T-cell (primary cell): ENCODE measurements at regions not wholly inside any gene's neighbourhood (a gene's known extent, or its start where the extent isn't known, plus 50 kb on each side); places are given as distances from the start of the nearest gene placed in this dataset.

Experiments used
- ATAC-seq, 4 experiments: fragments of 200-7000 bp in 3 of 4; fragments of 150-1000 bp in 1 of 4; cut with Tn5 transposase; replicated peaks in 1 of 4; 1 replicate in 3 of 4; 2 replicates in 1 of 4; pipeline ENCODE4 v1.10.0; 2021; ENCODE audit warnings: moderate library complexity in 3 of 4, mild to moderate bottlenecking in 2 of 4, moderate number of reproducible peaks in 1 of 4
- CTCF ChIA-PET, 2 donors: fragments of 300-600 bp; sonication (Branson Sonifier 250); formaldehyde crosslinking; loops; one replicate each; lab custom pipeline; 2022; ENCODE audit warnings: antibody characterized with exemption in 2 of 2; lab: Charles Lee
- POLR2A ChIA-PET, 2 donors: fragments of 300-600 bp; sonication (Branson Sonifier 250); formaldehyde crosslinking; loops; one replicate each; lab custom pipeline; 2022; ENCODE audit warnings: antibody characterized with exemption in 2 of 2; lab: Charles Lee
- DNase-seq, 35 experiments: peaks; one replicate each; pipeline versions ENCODE4 v3.0.0 to v3.0.0-alpha.2; 2013 to 2023
- H3K27ac ChIP-seq: one replicate; pipeline ENCODE4 v1.5.1; 2013; ENCODE audit warnings: low read length
- H3K27me3 ChIP-seq, 2 experiments: replicated peaks in 1 of 2; 1 replicate in 1 of 2; 2 replicates in 1 of 2; pipeline versions ENCODE4 v1.6.1 to v1.7.0; 2013; ENCODE audit warnings: low read length in 1 of 2, mixed read lengths in 1 of 2; ENCODE audit not compliant: control insufficient read depth in 2 of 2, insufficient read depth in 2 of 2; ENCODE audit errors: extremely low read depth in 1 of 2
- H3K36me3 ChIP-seq, 2 donors: 1 replicate in 1 of 2; 2 replicates in 1 of 2; pipeline versions ENCODE4 v1.6.1 to v1.7.0; 2013; ENCODE audit warnings: low read length in 1 of 2; ENCODE audit not compliant: control insufficient read depth in 2 of 2, insufficient read depth in 1 of 2; ENCODE audit errors: extremely low read depth in 1 of 2
- H3K4me1 ChIP-seq, 2 experiments: 1 replicate in 1 of 2; 2 replicates in 1 of 2; pipeline versions ENCODE4 v1.6.1 to v1.7.0; 2013; ENCODE audit warnings: low read length in 2 of 2, mixed read lengths in 1 of 2; ENCODE audit not compliant: insufficient read depth in 2 of 2, control insufficient read depth in 1 of 2; ENCODE audit errors: extremely low read depth in 1 of 2
- H3K4me3 ChIP-seq, 2 donors: 1 replicate in 1 of 2; 2 replicates in 1 of 2; pipeline versions ENCODE4 v1.5.1 to v1.7.0; 2013; ENCODE audit warnings: mild to moderate bottlenecking in 2 of 2, low read length in 1 of 2, moderate library complexity in 1 of 2; ENCODE audit not compliant: control insufficient read depth in 1 of 2; ENCODE audit errors: extremely low read depth in 1 of 2
- H3K9me3 ChIP-seq: 2 replicates; pipeline ENCODE4 v1.7.0; 2013
- H3K27ac Mint-ChIP-seq, 2 donors: one replicate each; pipeline ENCODE4 v1.8.0; 2020 to 2021; ENCODE audit warnings: mild to moderate bottlenecking in 2 of 2, mixed read lengths in 2 of 2
- H3K27me3 Mint-ChIP-seq, 2 donors: one replicate each; pipeline ENCODE4 v1.8.0; 2021 to 2022; ENCODE audit warnings: mixed read lengths in 2 of 2
- H3K36me3 Mint-ChIP-seq: one replicate; pipeline ENCODE4 v1.8.0; 2021; ENCODE audit warnings: mixed read lengths
- H3K4me1 Mint-ChIP-seq, 3 donors: one replicate each; pipeline ENCODE4 v1.8.0; 2020 to 2022; ENCODE audit warnings: mixed read lengths in 3 of 3, mild to moderate bottlenecking in 1 of 3
- H3K4me3 Mint-ChIP-seq, 3 donors: one replicate each; pipeline ENCODE4 v1.8.0; 2020 to 2022; ENCODE audit warnings: mild to moderate bottlenecking in 3 of 3, mixed read lengths in 3 of 3, moderate library complexity in 3 of 3
- H3K9me3 Mint-ChIP-seq, 3 donors: one replicate each; pipeline ENCODE4 v1.8.0; 2020 to 2022; ENCODE audit warnings: mixed read lengths in 3 of 3
- WGBS: methylation state at CpG from one replicate; pipeline ENCODE4 v1.1.5; 2013; ENCODE audit warnings: missing lambda C conversion rate; ENCODE audit not compliant: insufficient coverage; 5-methylcytosine and 5-hydroxymethylcytosine counted together

GRCh38 chr11:45560155-45560912, 105.1 kb downstream of the CHST1 start:
- CTCF ChIA-PET, result interaction anchor here in 1 of 2 donors (0.7 kb wide), 1 partner anchor 934 kb away, joined by 4 read pairs; no protein-coding TSS in a partner anchor
- 45% methylated on average over 8 of the region's 10 CpGs for WGBS
- Histone ChIP-seq H3K4me1 (no peaks in the 10 kb centered on the region), H3K27ac (no peak overlapping the region), H3K9me3 (no peaks in the 10 kb centered on the region), H3K27me3 (peaks cover 0 to 44% of the 10 kb centered on the region in 2 experiments), H3K36me3 (no peaks in the 10 kb centered on the region), H3K4me3 (no peak overlapping the region)
- peaks cover 11 to 27% of the 10 kb centered on the region in 2 donors for H3K27me3 Mint-ChIP-seq
- no peak overlapping the region for H3K4me3 Mint-ChIP-seq
- DNase-seq (no peak), ATAC-seq (no peak)
- H3K27ac Mint-ChIP-seq, result no peak overlapping the region
- no peaks in the 10 kb centered on the region for H3K4me1 Mint-ChIP-seq
- peaks cover 0 to 6% (median 2%) of the 10 kb centered on the region in 3 donors for H3K9me3 Mint-ChIP-seq
- POLR2A ChIA-PET, result no interaction called here
- no peaks in the 10 kb centered on the region for H3K36me3 Mint-ChIP-seq

GRCh38 chr11:45556851-45557707, 108.3 kb downstream of the CHST1 start:
- WGBS, result 60% methylated on average over 6 of the region's 10 CpGs
- H3K4me1 ChIP-seq, result no peaks in the 10 kb centered on the region
- H3K9me3 ChIP-seq, result no peaks in the 10 kb centered on the region
- ChIA-PET CTCF (no interaction called here), POLR2A (no interaction called here)
- Mint-ChIP-seq H3K9me3 (peaks cover 0 to 6% (median 2%) of the 10 kb centered on the region in 3 donors), H3K27me3 (peaks cover 8 to 15% of the 10 kb centered on the region in 2 donors), H3K4me1 (no peaks in the 10 kb centered on the region), H3K36me3 (no peaks in the 10 kb centered on the region), H3K4me3 (no peak overlapping the region), H3K27ac (no peak overlapping the region)
- DNase-seq (no peak), ATAC-seq (no peak)
- no peak overlapping the region for H3K4me3 ChIP-seq
- no peak overlapping the region for H3K27ac ChIP-seq
- no peaks in the 10 kb centered on the region for H3K36me3 ChIP-seq
- peaks cover 0 to 41% of the 10 kb centered on the region in 2 experiments for H3K27me3 ChIP-seq

GRCh38 chr11:45554230-45554967, 111.0 kb downstream of the CHST1 start:
- Histone ChIP-seq H3K27ac (no peak overlapping the region), H3K27me3 (peaks cover 0 to 28% of the 10 kb centered on the region in 2 experiments), H3K4me3 (no peak overlapping the region), H3K36me3 (no peaks in the 10 kb centered on the region), H3K4me1 (no peaks in the 10 kb centered on the region), H3K9me3 (no peaks in the 10 kb centered on the region)
- WGBS, result 79% methylated on average over 9 of the region's 14 CpGs
- Mint-ChIP-seq H3K4me3 (no peak overlapping the region), H3K9me3 (peaks cover 0 to 6% (median 2%) of the 10 kb centered on the region in 3 donors), H3K27ac (no peak overlapping the region), H3K27me3 (peaks cover 2 to 6% of the 10 kb centered on the region in 2 donors), H3K36me3 (no peaks in the 10 kb centered on the region), H3K4me1 (no peaks in the 10 kb centered on the region)
- ChIA-PET CTCF (no interaction called here), POLR2A (interaction anchor here in 1 of 2 donors (0.5 kb wide), 1 partner anchor 293 kb away, joined by 5 read pairs; no protein-coding TSS in a partner anchor)
- DNase-seq (no peak), ATAC-seq (no peak)

- no peaks in the 10 kb centered on the region for H3K36me3 ChIP-seq
- no peaks in the 10 kb centered on the region for H3K4me1 ChIP-seq
- H3K9me3 Mint-ChIP-seq, result peaks cover 0 to 6% (median 2%) of the 10 kb centered on the region in 3 donors
- ChIA-PET CTCF (no interaction called here), POLR2A (interaction anchor here in 1 of 2 donors (0.5 kb wide), 1 partner anchor 292 kb away, joined by 5 read pairs; no protein-coding TSS in a partner anchor)
- H3K4me1 Mint-ChIP-seq, result no peaks in the 10 kb centered on the region
- peaks cover 2 to 6% of the 10 kb centered on the region in 2 donors for H3K27me3 Mint-ChIP-seq
- H3K27me3 ChIP-seq, result peaks cover 0 to 23% of the 10 kb centered on the region in 2 experiments
- no peak overlapping the region for H3K4me3 ChIP-seq
- ATAC-seq (no peak), DNase-seq (no peak)
- WGBS, result 83% methylated on average over 4 of the region's 9 CpGs
- no peaks in the 10 kb centered on the region for H3K9me3 ChIP-seq
- H3K27ac Mint-ChIP-seq, result no peak overlapping the region
- H3K4me3 Mint-ChIP-seq, result no peak overlapping the region
- no peaks in the 10 kb centered on the region for H3K36me3 Mint-ChIP-seq
- no peak overlapping the region for H3K27ac ChIP-seq
These were observed 112.0 kb downstream of the CHST1 start for GRCh38 chr11:45553383-45553936.

GRCh38 chr11:45551191-45551713, 114.2 kb downstream of the CHST1 start:
- DNase-seq (no peak), ATAC-seq (no peak)
- ChIA-PET POLR2A (no interaction called here), CTCF (interaction anchor here in 1 of 2 donors (0.6 kb wide), 1 partner anchor 11 kb away, joined by 9 read pairs; no protein-coding TSS in a partner anchor)
- Mint-ChIP-seq H3K4me1 (no peaks in the 10 kb centered on the region), H3K9me3 (no peaks in the 10 kb centered on the region), H3K4me3 (no peak overlapping the region), H3K27me3 (peaks cover 1 to 4% of the 10 kb centered on the region in 2 donors), H3K36me3 (no peaks in the 10 kb centered on the region), H3K27ac (no peak overlapping the region)
- Histone ChIP-seq H3K4me1 (no peaks in the 10 kb centered on the region), H3K4me3 (no peak overlapping the region), H3K27me3 (peaks cover 0 to 23% of the 10 kb centered on the region in 2 experiments), H3K36me3 (no peaks in the 10 kb centered on the region), H3K9me3 (no peaks in the 10 kb centered on the region), H3K27ac (no peak overlapping the region)
- 82% methylated on average over 10 of the region's 10 CpGs for WGBS
